ENCODE measurements at regions not wholly inside any gene's neighbourhood (a gene's known extent, or its start where the extent isn't known, plus 50 kb on each side); places are given as distances from the start of the nearest gene placed in this dataset.

- Mint-ChIP-seq H3K9me3 (peaks cover 0 to 5% (median 2%) of the 10 kb centered on the region in 7 donors), H3K4me3 (no peak overlapping the region), H3K4me1 (no peaks in the 10 kb centered on the region), H3K27me3 (ENCODE audit: low read depth in 3 of 3) (peaks cover 0 to 2% (median 2%) of the 10 kb centered on the region in 3 donors), H3K36me3 (no peaks in the 10 kb centered on the region), H3K27ac (no peak overlapping the region)
- H3K79me2 ChIP-seq (ENCODE audit: insufficient read depth, low read length) = no peaks in the 10 kb centered on the region
- H3K4me3 ChIP-seq (replicated peaks in 1 of 3; ENCODE audit: low read depth in 2 of 3, low read length in 3 of 3) = no peak overlapping the region
- no peaks in the 10 kb centered on the region for H3K27me3 ChIP-seq (ENCODE audit: control insufficient read depth in 2 of 2, insufficient read depth in 2 of 2, low read length in 2 of 2)
- WGBS (ENCODE audit: insufficient coverage) = 0% methylated on average over 1 of the region's 5 CpGs
- no peaks in the 10 kb centered on the region for H4K20me1 ChIP-seq (ENCODE audit: insufficient read depth, low read length)
- intact Hi-C loops (cut with micrococcal nuclease) = no loop called here
- H3K27ac ChIP-seq (ENCODE audit: low read depth in 1 of 2, low read length in 2 of 2) = no peak overlapping the region
- no peaks in the 10 kb centered on the region for H3K36me3 ChIP-seq (replicated peaks in 1 of 2; ENCODE audit: control insufficient read depth in 1 of 2, insufficient read depth in 2 of 2, low read length in 2 of 2)
- no peak overlapping the region for H3K4me2 ChIP-seq (replicated peaks; ENCODE audit: extremely low read depth, low read length, poor library complexity, severe bottlenecking)
- no peak overlapping the region for H3K9ac ChIP-seq (ENCODE audit: insufficient read depth, low read length, poor library complexity, severe bottlenecking)
- H3K4me1 ChIP-seq (ENCODE audit: control insufficient read depth in 1 of 2, insufficient read depth in 2 of 2, low read length in 2 of 2) = no peaks in the 10 kb centered on the region
- no peak for DNase-seq
- no peak overlapping the region for H2AFZ ChIP-seq (ENCODE audit: insufficient read depth, low read depth, low read length, poor library complexity, severe bottlenecking)
- no peaks in the 10 kb centered on the region for H3K9me3 ChIP-seq (replicated peaks in 1 of 2; ENCODE audit: control insufficient read depth in 1 of 2, insufficient read depth in 1 of 2, low read length in 2 of 2)
- TF ChIP-seq CTCF (IDR thresholded peaks at IDR 0.05) = no peak
Observed at GRCh38 chr9:1171546-1171945, 121.4 kb downstream of the DMRT2 start.

GRCh38 chr9:1173211-1173610 is 123.1 kb downstream of the DMRT2 start:
- Mint-ChIP-seq H3K36me3 (no peaks in the 10 kb centered on the region), H3K27me3 (ENCODE audit: low read depth in 3 of 3) (peaks cover 0 to 2% (median 0%) of the 10 kb centered on the region in 3 donors), H3K27ac (peak overlapping the region in 1 of 7 donors; percentile 54), H3K4me3 (no peak overlapping the region), H3K4me1 (no peaks in the 10 kb centered on the region), H3K9me3 (peaks cover 0 to 2% (median 0%) of the 10 kb centered on the region in 7 donors)
- no peak for DNase-seq
- no peaks in the 10 kb centered on the region for H3K4me1 ChIP-seq (ENCODE audit: control insufficient read depth in 1 of 2, insufficient read depth in 2 of 2, low read length in 2 of 2)
- no peaks in the 10 kb centered on the region for H4K20me1 ChIP-seq (ENCODE audit: insufficient read depth, low read length)
- WGBS (ENCODE audit: insufficient coverage) = 67% methylated on average over 1 of the region's 3 CpGs
- H3K79me2 ChIP-seq (ENCODE audit: insufficient read depth, low read length) = no peaks in the 10 kb centered on the region
- no peak overlapping the region for H3K4me2 ChIP-seq (replicated peaks; ENCODE audit: extremely low read depth, low read length, poor library complexity, severe bottlenecking)
- no peak overlapping the region for H3K9ac ChIP-seq (ENCODE audit: insufficient read depth, low read length, poor library complexity, severe bottlenecking)
- no peak overlapping the region for H3K27ac ChIP-seq (ENCODE audit: low read depth in 1 of 2, low read length in 2 of 2)
- no peak overlapping the region for H2AFZ ChIP-seq (ENCODE audit: insufficient read depth, low read depth, low read length, poor library complexity, severe bottlenecking)
- no peaks in the 10 kb centered on the region for H3K9me3 ChIP-seq (replicated peaks in 1 of 2; ENCODE audit: control insufficient read depth in 1 of 2, insufficient read depth in 1 of 2, low read length in 2 of 2)
- TF ChIP-seq CTCF (IDR thresholded peaks at IDR 0.05) = no peak
- no peaks in the 10 kb centered on the region for H3K27me3 ChIP-seq (ENCODE audit: control insufficient read depth in 2 of 2, insufficient read depth in 2 of 2, low read length in 2 of 2)
- intact Hi-C loops (cut with micrococcal nuclease) = no loop called here
- H3K4me3 ChIP-seq (replicated peaks in 1 of 3; ENCODE audit: low read depth in 2 of 3, low read length in 3 of 3) = no peak overlapping the region
- H3K36me3 ChIP-seq (replicated peaks in 1 of 2; ENCODE audit: control insufficient read depth in 1 of 2, insufficient read depth in 2 of 2, low read length in 2 of 2) = no peaks in the 10 kb centered on the region

Data from CD14-positive monocyte (primary cell).